Activated effector memory CD4-positive, alpha-beta T cell treated with Interleukin-2 at 50 U/mL for 16 hours (primary cell): ENCODE measurements at regions not wholly inside any gene's neighbourhood (a gene's known extent, or its start where the extent isn't known, plus 50 kb on each side); places are given as distances from the start of the nearest gene placed in this dataset.

Experiments
- DNase-seq: peaks from one replicate; pipeline ENCODE4 v3.0.0-alpha.2; 2020

GRCh38 chr11:134636071-134636470 is 224.0 kb upstream of the B3GAT1 start:
- DNase-seq, result no peak

- no peak for DNase-seq
These were observed 223.1 kb upstream of the B3GAT1 start for GRCh38 chr11:134634897-134635831.

- DNase-seq, result no peak
These were observed 221.2 kb upstream of the B3GAT1 start for GRCh38 chr11:134633276-134633675.

- no peak for DNase-seq
These were observed 220.5 kb upstream of the B3GAT1 start for GRCh38 chr11:134632347-134633119.

DNA sequence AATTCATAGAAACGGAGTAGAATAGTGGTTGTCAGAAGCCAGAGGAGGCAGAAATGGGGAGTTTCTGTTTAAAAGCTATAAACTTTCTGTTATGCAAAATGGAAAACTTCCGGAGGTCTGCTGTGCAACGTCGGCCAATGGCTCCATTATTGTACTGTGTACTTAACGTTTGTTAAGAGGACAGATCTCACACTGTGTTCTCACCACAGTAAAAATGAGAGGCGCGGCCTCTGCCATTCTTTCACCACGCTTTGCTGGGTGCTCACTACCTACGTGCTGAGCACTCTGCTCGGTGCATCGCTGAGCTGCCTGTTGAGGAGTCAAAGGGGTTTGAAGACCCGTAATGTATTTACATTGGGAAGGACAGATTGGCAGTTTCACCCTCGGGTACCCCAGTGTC is 218.8 kb upstream of the B3GAT1 start:
- DNase-seq, result no peak

DNA sequence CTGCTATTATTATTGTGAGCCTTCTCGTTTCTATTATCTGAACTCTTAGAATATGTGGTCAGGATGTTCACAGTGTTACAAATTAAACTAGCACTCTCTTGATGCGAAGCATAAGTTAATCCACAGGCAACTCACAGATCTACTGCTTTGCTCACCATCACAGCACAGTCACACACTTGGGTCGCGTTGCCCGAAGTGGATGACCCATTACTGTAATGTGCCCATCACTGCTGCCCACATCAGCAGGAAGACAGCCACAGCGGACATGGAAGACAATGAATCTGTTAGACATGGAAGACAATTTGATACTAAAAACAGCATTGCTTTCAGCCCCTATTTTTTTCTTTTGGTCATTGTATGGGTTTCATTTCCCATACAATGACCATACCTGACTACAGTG is 216.4 kb upstream of the B3GAT1 start:
- no peak for DNase-seq

DNA sequence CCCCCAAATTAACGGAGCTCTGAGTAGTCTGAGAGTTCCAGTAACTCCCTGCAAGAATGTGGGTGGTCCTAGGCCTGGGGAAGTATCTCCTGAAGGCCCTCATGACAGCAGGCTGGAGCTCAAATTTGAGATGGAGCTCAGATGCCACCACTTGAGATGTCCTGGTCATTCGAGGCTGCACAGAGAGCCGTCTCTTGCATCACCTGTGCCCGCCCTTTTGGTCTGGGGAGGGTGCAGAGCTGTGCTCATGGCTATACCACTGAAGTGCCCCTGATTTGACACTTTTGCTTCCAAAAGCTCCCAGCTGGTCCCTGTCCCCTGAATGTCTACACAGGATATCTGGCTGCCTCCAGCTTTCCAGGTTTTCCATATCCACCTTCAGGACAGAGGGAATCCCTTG is 214.0 kb upstream of the B3GAT1 start:
- no peak for DNase-seq

GRCh38 chr11:134625631-134626030 is 213.6 kb upstream of the B3GAT1 start:
- DNase-seq, result no peak

DNA sequence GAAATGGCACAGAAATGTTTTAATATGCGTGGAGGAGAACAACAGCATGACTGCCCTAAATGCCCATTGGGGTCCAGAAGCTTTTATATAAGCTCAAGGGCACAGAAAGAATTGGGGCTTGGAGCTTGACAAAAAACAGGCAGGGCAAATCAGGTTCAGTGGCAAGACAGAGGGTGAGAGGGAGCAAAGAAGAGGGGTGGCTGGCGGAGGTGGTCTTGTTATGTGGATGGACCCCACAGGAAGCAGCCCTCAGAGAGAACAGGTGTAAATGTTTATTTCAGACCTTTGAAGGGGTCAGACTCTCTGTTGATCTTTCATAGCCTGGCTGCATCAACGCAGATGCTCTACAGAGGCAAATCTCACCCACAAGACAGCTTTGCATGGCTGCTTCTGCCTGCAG is 213.1 kb upstream of the B3GAT1 start:
- no peak for DNase-seq

DNA sequence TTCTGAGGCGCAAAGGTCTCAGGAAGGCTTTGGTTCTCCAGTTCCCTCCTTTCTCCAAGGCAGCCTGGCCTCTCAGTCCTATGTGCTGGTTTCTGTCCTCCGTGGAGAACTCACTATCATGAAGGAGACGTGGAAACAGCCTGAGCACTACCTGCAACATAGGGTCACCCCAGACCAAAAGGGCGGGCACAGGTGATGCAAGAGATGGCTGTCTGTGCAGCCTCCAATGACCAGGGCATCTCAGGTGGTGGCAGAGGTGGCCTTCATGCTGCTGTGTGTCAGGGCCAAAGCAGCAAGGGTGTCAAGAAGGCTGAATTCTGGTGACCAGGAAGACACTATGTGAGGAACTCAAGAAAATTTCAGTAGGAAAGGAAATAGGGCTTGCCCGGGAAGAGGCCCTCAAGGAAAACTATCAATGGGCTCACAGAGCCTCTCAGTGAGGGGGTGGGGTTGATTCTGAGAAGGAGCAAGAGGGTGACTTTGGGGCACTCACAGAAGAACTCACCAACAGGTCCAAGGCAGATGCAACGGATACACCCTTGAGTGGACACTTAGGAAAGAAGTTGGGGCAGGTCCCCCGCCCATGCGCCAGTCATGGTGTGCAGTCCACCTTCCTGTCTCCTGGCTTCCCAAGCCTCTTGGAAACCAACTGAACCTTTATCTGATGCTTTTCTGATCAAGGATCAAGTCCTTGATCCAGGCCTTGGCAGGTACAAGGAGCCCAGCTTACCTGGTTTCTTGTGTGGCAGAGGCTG is 212.3 kb upstream of the B3GAT1 start:
- DNase-seq, result no peak

- no peak for DNase-seq
These were observed 211.7 kb upstream of the B3GAT1 start for GRCh38 chr11:134623711-134624110.

GRCh38 chr11:134622458-134622857 is 210.4 kb upstream of the B3GAT1 start:
- DNase-seq, result no peak

GRCh38 chr11:134617360-134617759 is 205.3 kb upstream of the B3GAT1 start:
- no peak for DNase-seq

DNA sequence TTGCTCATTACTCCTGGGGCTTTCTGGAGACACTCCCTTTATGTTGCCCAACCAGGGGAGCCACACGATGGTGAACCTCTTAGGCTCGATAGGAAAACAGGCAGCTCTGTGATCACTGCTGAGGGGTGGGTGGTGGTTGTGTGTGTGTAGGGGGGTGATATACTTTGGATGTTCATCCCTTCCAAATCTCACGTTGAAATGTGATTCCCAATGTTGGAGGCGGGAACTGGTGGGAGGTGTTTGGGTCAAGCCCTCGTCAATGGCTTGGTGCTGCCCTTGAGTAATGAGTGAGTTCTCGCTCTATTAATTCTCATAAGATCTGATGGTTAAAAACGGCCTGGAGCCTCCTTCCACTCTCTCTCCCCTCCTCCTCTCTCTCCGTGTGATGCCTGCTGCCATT is 204.0 kb upstream of the B3GAT1 start:
- DNase-seq, result no peak

DNA sequence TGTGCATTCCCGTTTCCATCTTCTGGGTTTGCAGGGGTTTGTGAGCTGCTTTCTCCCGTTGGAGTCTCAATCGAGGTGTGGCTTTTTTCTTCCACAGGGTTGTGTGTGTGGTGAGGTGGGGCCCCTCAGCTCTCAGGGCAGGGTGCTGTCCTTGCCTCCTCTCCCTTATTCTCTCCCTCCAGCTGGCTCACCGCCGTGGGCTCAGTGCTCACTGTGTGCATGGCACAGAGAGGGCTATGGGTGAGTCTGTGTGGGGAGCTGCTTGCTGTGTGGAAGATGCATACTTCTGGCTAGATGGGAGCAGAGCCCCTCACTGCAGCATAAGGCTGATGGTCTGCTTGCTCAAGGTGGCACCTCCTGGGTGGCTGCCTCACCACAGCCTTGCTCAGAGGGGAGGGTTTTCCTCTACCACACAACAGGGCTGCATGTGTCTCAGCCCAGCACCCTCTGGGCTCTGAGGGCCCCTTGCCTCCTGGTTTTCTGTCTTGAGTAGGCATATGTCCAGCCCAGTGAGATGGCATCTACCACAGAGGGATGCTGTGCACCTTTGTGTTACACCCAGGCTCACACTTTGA is 203.1 kb upstream of the B3GAT1 start:
- DNase-seq, result no peak

DNA sequence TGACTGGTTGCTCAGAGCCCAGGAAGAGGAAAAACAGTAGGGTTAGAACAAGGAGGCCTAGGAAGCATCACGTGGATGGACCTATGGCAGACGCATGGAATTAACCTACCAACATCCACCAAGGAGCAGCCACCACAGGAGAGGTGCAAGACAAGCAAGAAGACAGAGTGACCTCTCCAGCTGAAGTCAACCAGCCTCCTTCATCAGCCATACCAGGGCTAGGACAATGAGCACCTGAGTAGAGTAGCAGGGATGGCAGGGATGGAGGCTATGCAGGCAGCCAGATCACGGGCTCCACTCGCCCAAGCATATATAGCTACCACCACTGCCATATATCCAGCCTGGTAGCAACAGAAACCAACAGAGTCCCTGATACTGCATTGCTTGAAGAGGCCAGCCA is 202.1 kb upstream of the B3GAT1 start:
- DNase-seq, result no peak

GRCh38 chr11:134613646-134614045 is 201.6 kb upstream of the B3GAT1 start:
- no peak for DNase-seq

- DNase-seq, result no peak
These were observed 200.3 kb upstream of the B3GAT1 start for GRCh38 chr11:134612140-134613030.

- DNase-seq, result no peak
These were observed 199.5 kb upstream of the B3GAT1 start for GRCh38 chr11:134611537-134611936.

DNA sequence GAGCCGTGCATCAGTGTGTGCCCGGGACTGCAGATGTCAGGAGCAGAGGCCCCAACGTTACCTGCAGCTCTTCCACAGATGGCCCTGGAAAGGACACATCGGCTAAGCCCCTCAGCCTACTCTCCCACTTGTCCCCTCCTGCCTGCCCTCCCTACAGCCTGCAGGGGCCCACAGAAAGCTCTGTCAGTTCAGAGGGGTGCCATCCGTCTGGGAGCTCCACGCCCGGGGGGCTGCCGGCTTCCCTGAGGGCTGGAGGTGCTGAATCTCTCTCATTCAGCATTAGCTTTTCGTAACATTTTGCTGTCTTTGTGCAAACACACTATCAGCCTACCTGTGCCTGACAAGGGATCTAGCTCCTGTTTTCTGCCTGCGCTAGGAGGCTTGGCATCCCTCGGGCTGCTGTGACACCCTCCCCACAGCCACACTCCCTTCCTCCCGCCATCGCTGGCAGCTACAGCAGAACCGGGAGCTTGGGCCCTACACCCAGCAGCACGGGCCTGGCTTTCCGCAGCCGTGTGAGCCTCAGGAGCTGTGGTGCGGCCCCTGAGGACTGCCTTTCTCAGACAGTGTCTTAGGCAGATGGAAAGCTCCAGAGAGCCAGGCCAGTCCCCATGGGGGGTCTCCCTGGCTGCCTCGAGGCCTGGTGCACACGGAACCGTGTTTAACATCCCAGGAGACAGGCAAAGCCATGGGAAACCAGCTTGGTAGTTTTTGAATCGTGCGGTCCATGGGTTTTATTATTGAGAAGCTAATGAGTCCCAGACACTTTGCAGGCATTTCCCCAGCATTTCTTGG is 198.3 kb upstream of the B3GAT1 start:
- no peak for DNase-seq
